ENCODE measurements at regions not wholly inside any gene's neighbourhood (a gene's known extent, or its start where the extent isn't known, plus 50 kb on each side); places are given as distances from the start of the nearest gene placed in this dataset.

GRCh38 chr1:60703155-60703554, 379.2 kb upstream of the NFIA start:
- H3K18ac ChIP-seq (ENCODE audit: insufficient read length, low read depth, low read length), result no peak overlapping the region
- no peak overlapping the region for H3K4me3 Mint-ChIP-seq
- no peak overlapping the region for H3K14ac ChIP-seq (ENCODE audit: insufficient read depth, low read length)
- no peak overlapping the region for H2BK5ac ChIP-seq (ENCODE audit: insufficient read length, low read length)
- H3K4me1 ChIP-seq (ENCODE audit: insufficient read depth, low read length), result no peaks in the 10 kb centered on the region; the same call in 1 of the 2 replicates
- H3K27ac ChIP-seq (ENCODE audit: insufficient read length, low read depth, low read length), result no peak overlapping the region
- no peak overlapping the region for H4K8ac ChIP-seq (replicated peaks; ENCODE audit: insufficient read length, low read depth, low read length)
- H3K4me2 ChIP-seq (ENCODE audit: insufficient read depth, insufficient read length, low read length), result no peak overlapping the region
- H3K4ac ChIP-seq (ENCODE audit: low read depth, low read length), result no peak overlapping the region
- H2BK15ac ChIP-seq (ENCODE audit: low read depth, low read length), result no peak overlapping the region
- H3K23me2 ChIP-seq (ENCODE audit: insufficient read length, low read depth, low read length, poor library complexity, severe bottlenecking), result no peaks in the 10 kb centered on the region
- peaks cover 0 to 3% of the 10 kb centered on the region in 2 experiments; a peak in 2 of 5 replicates for H3K9me3 Mint-ChIP-seq
- H3K56ac ChIP-seq (ENCODE audit: insufficient read length, low read depth, low read length), result no peak overlapping the region
- H3K23ac ChIP-seq (ENCODE audit: insufficient read length, low read depth, low read length), result no peak overlapping the region
- no peaks in the 10 kb centered on the region for H3K9me3 ChIP-seq (ENCODE audit: control insufficient read depth, low read depth, low read length)
- no peaks in the 10 kb centered on the region for H3K79me2 ChIP-seq (ENCODE audit: insufficient read depth, low read length)
- H3K27me3 Mint-ChIP-seq (ENCODE audit: low read depth), result no peaks in the 10 kb centered on the region
- no peak overlapping the region for H3K27ac Mint-ChIP-seq
- no peak overlapping the region for H2AK5ac ChIP-seq (ENCODE audit: insufficient read length, low read length)
- no peaks in the 10 kb centered on the region for H3K79me1 ChIP-seq (ENCODE audit: insufficient read depth, low read depth, low read length, poor library complexity, severe bottlenecking)
- H2AFZ ChIP-seq (ENCODE audit: low read length), result no peak overlapping the region
- no peak overlapping the region for H4K91ac ChIP-seq (ENCODE audit: insufficient read length, low read depth, low read length)
- no peaks in the 10 kb centered on the region for H4K20me1 ChIP-seq (ENCODE audit: control insufficient read depth, insufficient read depth, insufficient read length)
- H3K27me3 ChIP-seq (ENCODE audit: insufficient read depth, low read length), result no peaks in the 10 kb centered on the region
- no peak overlapping the region for H2BK120ac ChIP-seq (ENCODE audit: low read depth, low read length, poor library complexity, severe bottlenecking)
- H3K36me3 Mint-ChIP-seq (ENCODE audit: insufficient read depth in 1 of 3, low read depth in 3 of 3), result peaks cover 0 to 5% (median 0%) of the 10 kb centered on the region in 3 experiments; a peak in 2 of 7 replicates
- no peak for DNase-seq
- H2BK12ac ChIP-seq (ENCODE audit: insufficient read length, low read depth, low read length), result no peak overlapping the region
- no peak overlapping the region for H3K9ac ChIP-seq (ENCODE audit: extremely low read depth, insufficient read length, low read length)
- no peak overlapping the region for H4K5ac ChIP-seq (ENCODE audit: insufficient read length, low read depth, low read length)
- peaks cover 4 to 7% of the 10 kb centered on the region in 2 experiments for H3K4me1 Mint-ChIP-seq
- TF ChIP-seq CTCF (conservative IDR thresholded peaks at IDR 0.05), result no peak
- H2BK20ac ChIP-seq (ENCODE audit: low read depth, low read length, poor library complexity, severe bottlenecking), result no peak overlapping the region
- H3T11ph ChIP-seq (ENCODE audit: low read length), result no peak overlapping the region
